Renal cortical epithelial cell (primary cell): ENCODE measurements at regions not wholly inside any gene's neighbourhood (a gene's known extent, or its start where the extent isn't known, plus 50 kb on each side); places are given as distances from the start of the nearest gene placed in this dataset.

ENCODE experiments used
- DNase-seq: peaks from one replicate; pipeline ENCODE4 v3.0.0-alpha.2; 2011; ENCODE audit warnings: low read depth

DNA sequence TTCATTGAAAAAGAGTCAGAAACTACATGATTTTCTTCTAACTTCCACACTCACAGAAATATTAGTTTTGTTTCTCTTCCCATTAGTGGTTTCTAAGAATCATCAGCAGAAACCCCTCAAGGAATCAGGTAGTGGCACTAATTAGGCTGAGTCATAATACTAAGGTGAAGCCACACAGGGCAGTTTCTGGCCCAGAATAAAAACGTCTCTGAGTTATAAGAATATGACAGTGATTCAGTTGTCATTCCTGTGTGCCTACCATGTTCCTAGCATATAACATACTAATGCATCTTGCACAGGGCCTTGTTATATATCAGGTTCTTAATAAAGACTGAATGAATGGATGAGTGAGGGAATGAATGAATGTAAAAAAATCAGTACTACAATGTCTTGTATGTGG is 206.0 kb upstream of the PLEKHG7 start:
- DNase-seq: peak; percentile 72

DNA sequence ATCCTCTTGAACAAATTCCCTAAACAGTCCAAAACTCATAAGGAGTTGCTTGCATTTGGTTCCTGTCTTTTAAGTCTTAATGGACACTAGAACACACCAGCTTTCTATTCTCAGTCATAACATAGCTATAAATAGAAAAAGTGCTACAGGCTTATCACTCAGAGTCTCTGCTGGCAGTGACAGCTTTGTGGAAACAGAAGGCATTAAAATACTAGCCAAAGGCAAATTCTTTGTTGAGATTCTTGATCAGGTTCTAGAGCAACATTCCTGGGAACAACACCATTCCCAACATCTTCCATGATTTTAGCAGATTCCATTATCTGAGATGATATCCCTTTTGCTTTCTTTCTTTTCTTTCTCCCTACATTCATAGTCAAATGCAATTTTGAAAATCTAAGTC is 207.7 kb upstream of the PLEKHG7 start:
- DNase-seq: no peak

DNA sequence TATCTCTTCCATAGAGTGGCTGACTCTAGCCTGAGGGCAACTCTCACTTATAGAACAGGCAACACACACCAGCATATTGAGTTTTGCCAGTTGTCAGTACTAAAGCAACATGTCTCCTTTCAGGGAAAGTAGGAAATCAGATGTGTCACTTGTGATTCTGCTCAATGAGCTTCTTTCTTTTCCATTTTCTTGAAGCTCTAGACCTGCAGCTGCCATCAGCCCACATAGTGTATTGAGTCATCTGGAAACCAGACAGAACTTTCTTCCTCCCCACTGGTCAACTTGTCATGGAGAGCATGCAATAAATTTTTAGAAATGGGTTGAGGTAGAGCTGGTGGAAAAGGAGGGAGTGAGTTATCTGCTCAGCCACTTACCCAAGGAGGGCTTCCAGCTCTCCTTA is 209.0 kb upstream of the PLEKHG7 start:
- DNase-seq: no peak

DNA sequence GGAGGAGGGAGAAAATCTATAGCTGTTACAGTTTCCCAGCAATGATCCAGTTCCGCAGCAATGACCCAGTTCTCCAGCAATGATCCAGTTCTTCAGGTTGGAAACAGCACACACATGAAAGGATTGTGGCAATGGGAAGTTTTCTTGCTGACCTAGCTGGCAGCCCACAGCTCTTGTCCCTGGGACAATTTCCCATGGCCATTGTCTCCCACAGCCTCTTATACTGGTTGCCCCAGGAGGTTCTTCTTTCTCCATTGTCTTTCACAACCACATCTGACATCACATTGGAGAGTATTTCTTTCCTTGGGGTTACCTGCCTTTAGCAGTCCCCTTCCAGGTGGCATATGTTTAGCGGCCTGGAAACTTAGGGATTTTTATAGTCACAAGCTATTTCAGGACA is 209.8 kb upstream of the PLEKHG7 start:
- no peak for DNase-seq

DNA sequence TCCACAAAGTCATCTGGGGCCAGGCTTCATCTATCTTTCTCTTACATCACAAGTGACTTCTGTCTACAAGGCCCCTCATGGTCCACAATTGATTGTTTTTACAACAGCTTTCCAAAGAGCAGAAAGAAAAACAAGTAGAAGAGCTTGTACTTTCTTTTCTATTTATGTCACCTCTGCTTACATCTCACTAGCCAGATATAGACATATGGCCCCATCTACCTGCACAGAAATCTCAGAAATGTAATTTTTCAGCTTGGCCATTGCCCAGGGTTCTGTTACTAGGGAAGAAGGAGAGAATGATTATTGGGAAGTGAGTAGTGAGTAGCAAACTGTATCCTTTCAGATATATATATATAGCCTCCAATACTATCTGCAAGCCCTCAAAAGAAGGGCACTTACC is 210.5 kb upstream of the PLEKHG7 start:
- no peak for DNase-seq

DNA sequence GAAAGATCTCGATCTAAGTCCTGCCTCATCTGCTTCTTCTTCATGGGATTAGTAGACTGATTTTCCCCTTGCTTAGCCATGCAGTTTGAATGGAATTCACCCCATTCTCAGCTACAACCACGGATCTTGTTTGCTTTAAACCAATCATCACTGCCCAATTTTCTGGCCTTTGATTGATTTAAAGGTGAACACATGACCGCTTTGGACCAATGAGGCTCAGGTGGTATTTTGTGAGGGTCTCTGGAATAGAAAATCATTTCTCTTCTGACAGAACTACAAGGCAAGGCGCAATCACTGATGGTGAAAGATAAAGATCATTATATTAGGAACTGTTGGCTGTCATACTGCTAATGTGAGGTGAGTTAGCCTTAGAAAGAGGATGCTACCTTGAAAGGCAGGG is 213.0 kb upstream of the PLEKHG7 start:
- no peak for DNase-seq

GRCh38 chr12:92488735-92489134 is 214.1 kb upstream of the PLEKHG7 start:
- no peak for DNase-seq

- no peak for DNase-seq
These were observed 215.7 kb upstream of the PLEKHG7 start for GRCh38 chr12:92487138-92487485.

- DNase-seq: no peak
These were observed 216.2 kb upstream of the PLEKHG7 start for GRCh38 chr12:92486443-92487137.

DNA sequence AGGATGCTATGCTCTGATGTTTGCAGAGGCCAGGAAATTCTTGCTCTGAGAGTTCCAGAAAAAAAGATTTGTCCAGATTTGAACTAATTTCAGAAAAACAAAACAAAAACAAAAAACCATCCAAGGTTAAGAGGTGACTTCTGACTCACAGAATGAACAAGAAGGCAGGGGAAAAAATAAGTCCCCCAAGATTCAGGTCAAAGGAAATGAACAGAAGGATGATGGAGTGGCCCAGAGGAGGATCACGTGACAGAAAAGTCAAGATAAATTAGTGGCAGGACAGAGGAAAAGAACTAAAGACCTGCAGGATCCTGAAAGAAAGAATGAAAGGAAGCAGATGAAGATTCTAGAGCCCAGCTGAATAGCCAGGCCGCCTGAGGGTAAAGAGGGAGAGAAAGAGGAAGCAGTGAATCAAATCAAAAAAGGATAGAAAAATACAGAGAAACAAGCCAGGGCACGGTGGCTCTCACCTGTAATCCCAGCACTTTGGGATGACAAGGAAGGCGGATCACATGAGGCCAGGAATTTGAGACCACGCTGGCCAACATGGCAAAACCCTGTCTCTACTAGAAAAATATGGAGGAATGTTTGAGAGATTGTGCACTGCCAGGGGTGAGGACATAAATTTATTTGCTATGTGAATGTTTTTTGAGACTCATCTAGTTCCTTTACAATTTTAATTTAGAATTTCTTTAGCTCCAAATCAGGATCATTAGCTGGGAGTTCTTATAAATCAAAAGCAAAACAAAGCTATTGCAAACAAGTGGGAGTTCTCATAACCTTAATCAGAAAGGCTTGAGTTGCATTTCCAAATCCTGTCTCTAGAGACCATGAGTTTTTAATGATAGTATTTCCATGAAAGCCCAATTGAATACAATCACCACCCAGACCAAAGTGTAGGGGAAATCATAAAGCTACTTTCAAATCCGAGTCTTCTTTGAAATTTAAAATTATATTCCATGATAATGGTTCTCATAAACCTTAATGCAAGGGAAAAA is 217.1 kb upstream of the PLEKHG7 start:
- DNase-seq: no peak

- no peak for DNase-seq
These were observed 220.2 kb upstream of the PLEKHG7 start for GRCh38 chr12:92482599-92482998.

DNA sequence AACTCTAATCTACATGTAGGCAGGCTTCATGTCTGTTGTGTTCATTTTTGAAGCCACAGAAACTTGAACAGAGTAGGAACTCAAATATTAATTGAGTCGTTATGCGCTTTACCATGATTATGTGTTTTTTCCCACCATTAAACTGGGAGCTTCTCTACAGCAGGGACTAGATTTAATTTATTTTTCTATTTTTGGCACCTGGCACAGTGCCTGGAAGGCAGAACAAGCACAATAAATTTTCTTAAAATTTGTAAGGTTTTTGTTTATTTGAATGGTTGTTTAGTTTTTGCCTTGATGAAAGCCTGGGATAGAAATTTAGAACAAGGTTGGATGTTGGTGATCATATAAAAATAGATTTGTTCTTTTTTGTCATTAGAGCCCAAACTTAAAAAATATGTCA is 221.7 kb upstream of the PLEKHG7 start:
- no peak for DNase-seq

- DNase-seq: peak; percentile 31
These were observed 224.1 kb upstream of the PLEKHG7 start for GRCh38 chr12:92478692-92479091.

- no peak for DNase-seq
These were observed 225.9 kb upstream of the PLEKHG7 start for GRCh38 chr12:92476844-92477243.

- no peak for DNase-seq
These were observed 229.2 kb upstream of the PLEKHG7 start for GRCh38 chr12:92473564-92473963.

DNA sequence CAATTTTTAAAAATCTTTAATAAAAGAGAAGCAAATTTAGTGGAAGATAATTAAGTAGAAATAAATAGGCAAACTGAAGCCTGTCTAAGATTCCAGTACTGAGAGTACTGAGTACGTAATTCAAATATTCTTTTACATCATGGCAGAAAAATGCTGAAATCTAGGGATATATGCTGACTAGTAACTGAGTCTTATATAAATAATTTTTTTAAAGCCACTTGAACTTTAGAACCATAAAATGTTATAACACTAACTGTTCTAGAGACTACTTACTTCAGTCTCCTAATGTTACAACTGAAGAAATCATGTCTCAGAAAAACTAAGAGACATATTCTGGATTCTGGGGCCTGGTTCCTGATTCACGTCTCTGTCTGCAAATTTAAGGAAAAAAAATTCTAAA is 230.6 kb upstream of the PLEKHG7 start:
- no peak for DNase-seq

DNA sequence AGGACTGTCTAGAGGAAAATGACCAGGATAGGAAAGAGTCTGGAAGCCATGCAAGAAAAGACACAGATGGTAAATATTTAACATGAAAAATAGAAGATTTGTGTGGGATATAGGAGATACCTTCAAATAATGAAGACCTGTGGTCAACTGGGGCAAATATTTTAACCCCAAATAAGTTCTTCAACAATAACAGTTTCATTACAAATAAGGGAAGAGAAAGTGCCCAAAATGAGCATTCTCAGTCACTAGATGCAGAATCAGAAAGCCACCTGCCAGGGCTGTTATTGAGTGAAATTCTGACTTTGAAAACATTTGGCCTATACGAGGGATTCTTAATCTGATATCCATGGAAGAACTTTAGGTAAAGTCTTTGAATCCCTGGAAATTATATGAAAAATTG is 231.2 kb upstream of the PLEKHG7 start:
- no peak for DNase-seq

DNA sequence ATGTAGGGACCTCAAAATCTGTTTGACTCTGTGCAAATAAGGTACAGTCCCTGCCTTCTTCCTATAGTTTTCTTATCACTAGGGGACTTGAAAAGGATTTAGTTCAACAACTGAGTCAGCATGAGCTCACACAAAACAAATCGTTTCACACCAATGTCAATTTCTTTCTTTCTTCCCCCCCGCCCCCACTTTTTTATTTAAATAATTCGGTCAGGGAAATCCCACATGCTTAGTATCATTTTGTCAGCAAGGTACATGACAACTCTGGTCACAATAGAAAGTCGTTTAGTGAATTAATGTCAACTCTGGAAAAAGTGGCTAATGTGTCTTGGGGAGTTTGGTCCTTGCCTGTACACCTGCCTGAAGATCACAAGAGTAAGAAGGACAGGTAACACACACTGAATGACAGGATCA is 232.2 kb upstream of the PLEKHG7 start:
- DNase-seq: no peak

DNA sequence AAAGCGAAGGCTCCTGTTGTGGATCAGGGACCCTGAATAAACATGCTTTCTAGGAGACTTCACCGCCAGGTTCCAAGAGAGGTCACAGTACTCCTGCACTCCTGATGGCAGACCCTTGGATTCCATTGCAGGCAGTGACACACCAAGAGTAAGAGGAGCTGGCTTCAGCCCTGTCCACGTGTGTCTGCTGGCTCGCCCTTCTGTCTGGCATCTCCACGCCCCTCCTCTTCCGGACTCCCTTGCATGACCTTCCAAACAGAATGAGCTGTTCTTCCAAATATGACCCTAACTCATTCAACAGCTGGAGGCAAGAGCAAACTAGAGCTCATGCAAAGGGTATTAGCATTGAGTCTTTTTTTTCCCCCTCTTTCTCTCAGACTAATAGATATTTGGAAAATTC is 233.0 kb upstream of the PLEKHG7 start:
- no peak for DNase-seq

DNA sequence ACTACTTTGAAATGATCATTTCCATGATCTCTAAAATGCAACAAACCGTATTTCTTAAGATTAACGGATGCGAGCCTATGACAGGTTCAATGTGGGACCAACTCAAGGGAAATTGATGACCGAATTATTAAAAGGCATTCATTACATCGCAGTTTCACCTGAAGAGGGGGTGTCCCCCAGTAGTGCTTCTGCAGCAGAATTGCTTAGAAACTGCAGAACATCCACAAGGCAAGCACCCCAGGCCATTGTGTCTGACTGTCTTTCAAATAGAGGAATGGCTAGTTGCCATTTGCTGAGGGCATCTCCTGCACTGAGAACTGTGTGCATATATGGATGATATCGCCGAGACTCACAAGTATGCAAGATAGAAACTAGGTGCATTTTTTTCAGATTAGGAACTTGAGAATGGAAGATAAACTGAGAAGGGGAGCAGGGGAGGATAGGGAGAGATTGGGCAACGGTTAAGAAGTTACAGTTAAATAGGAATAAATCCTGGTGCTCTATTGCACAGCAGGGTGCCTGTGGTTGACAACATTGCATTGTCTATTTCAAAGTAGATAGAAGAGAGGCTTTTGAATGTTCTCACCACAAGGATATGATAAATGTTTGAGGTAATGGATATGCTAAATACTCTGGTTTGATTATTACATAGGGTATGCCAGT is 234.3 kb upstream of the PLEKHG7 start:
- DNase-seq: no peak

DNA sequence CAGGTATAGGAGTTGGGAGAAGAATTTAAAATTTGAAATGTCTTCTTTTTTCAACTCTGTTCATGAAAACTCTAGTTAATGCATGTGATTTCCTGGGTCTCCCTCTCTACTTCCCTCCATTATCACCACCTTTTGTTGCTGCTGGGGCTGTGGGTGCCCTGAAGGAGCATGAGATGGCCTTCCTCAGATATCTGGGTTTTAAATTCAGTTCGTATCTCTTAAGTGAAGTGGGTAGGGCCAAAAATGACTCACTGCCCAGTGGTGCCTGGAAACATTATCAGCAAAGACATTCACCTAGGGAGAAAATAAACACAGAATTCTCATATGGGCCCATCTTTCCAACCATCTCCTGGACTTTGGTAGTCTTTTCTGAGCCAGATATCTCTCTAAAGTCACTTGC is 234.9 kb upstream of the PLEKHG7 start:
- peak; percentile 18 for DNase-seq

DNA sequence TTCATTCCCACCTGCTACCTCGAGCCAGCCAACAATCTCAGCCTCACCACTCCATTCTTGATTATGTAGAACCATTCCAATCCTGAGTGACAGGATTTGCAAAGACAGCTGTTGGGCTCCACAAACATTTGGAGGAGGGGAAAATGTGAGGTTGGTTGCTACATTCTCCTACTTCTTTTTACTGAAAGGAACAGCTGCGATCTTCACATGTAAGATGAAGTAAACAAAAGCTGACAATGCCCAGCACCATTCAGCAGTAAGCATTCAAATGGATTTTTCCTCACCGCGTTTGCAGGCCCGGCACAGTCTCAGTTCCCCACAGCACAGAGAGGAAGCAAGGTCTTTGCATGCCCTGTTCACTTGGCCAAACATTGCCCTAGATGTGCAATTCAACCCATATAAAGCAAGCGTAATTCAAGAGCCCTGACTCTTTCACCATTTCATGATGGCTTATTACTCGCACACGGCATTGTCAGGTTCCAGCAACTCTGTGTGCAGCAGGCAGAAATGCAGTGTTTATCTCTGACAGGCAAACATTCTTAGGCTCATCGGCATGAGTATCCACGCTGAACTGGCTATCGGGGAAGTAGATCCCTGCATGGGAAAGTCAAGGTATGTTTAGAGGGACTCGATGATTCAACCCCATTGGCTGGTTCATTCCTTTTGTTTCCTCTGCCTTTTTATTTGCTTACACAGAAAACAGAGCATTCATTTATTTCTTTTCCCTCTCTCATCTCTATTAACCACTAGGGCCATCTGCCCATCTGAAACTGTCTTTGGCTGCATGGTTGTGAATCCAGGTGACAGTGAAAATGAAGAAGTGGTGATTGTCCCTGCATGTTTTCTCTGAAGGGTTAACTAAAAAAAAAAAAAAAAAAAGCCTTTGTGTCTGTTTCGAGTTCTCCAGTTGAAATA is 236.1 kb upstream of the PLEKHG7 start:
- no peak for DNase-seq
